GM18505 (cell line): ENCODE measurements at regions not wholly inside any gene's neighbourhood (a gene's known extent, or its start where the extent isn't known, plus 50 kb on each side); places are given as distances from the start of the nearest gene placed in this dataset.
"Not testable (repeated sequence)": the region's sequence is repeated elsewhere in the genome, so short reads cannot be mapped to it uniquely, and the experiment has no call there.

Experiments
- ATAC-seq: cut with Tn5 transposase; IDR thresholded peaks from one replicate; pipeline ENCODE4 v1.9.1; 2021; ENCODE audit not compliant: unreplicated experiment
- POLR2A ChIP-seq: IDR thresholded peaks from 4 replicates; pipeline ENCODE4 v1.6.1; 2011; ENCODE audit warnings: borderline replicate concordance; ENCODE audit not compliant: insufficient read depth, insufficient read length; ENCODE audit errors: extremely low read depth

GRCh38 chr18:1353025-1353424, 448.4 kb downstream of the ADCYAP1 start:
- ATAC-seq: no peak
- TF ChIP-seq POLR2A: no peak

- TF ChIP-seq POLR2A: no peak
- ATAC-seq: no peak
Measured at GRCh38 chr18:1357724-1358123, 453.1 kb downstream of the ADCYAP1 start.

GRCh38 chr18:1361936-1362335, 457.3 kb downstream of the ADCYAP1 start:
- no peak for ATAC-seq
- no peak for TF ChIP-seq POLR2A

GRCh38 chr18:1370552-1370951, 465.9 kb downstream of the ADCYAP1 start:
- no peak for TF ChIP-seq POLR2A
- ATAC-seq: no peak

- TF ChIP-seq POLR2A: no peak
- no peak for ATAC-seq
Measured at GRCh38 chr18:1371724-1372123, 467.1 kb downstream of the ADCYAP1 start.

- no peak for TF ChIP-seq POLR2A
- ATAC-seq: no peak
Measured at GRCh38 chr18:1383465-1383864, 478.8 kb downstream of the ADCYAP1 start.

- not testable (repeated sequence) for ATAC-seq
Measured at GRCh38 chr18:1388468-1388867, 483.8 kb downstream of the ADCYAP1 start.

- ATAC-seq: no peak
- TF ChIP-seq POLR2A: no peak
Measured at GRCh38 chr18:1392046-1392445, 487.4 kb downstream of the ADCYAP1 start.

- no peak for TF ChIP-seq POLR2A
Measured at GRCh38 chr18:1392865-1393734, 488.4 kb downstream of the ADCYAP1 start.

GRCh38 chr18:1393929-1394328, 489.3 kb downstream of the ADCYAP1 start:
- no peak for TF ChIP-seq POLR2A
- no peak for ATAC-seq

More at GRCh38 chr18:1392865-1393734, 488.4 kb downstream of the ADCYAP1 start:
- ATAC-seq: no peak

- no peak for ATAC-seq
- TF ChIP-seq POLR2A: no peak
Measured at GRCh38 chr18:1394426-1394825, 489.8 kb downstream of the ADCYAP1 start.

GRCh38 chr18:1394966-1395365, 490.3 kb downstream of the ADCYAP1 start:
- no peak for TF ChIP-seq POLR2A
- no peak for ATAC-seq

- no peak for TF ChIP-seq POLR2A
- no peak for ATAC-seq
Measured at GRCh38 chr18:1408376-1408775, 503.7 kb downstream of the ADCYAP1 start.

- no peak for ATAC-seq
- TF ChIP-seq POLR2A: no peak
Measured at GRCh38 chr18:1412655-1413322, 508.1 kb downstream of the ADCYAP1 start.
